ENCODE measurements at regions not wholly inside any gene's neighbourhood (a gene's known extent, or its start where the extent isn't known, plus 50 kb on each side); places are given as distances from the start of the nearest gene placed in this dataset.

GRCh38 chr5:125153231-125153630, 406.8 kb upstream of the ZNF608 start:
- H3K4me1 ChIP-seq (ENCODE audit: insufficient read depth, low read length), result no peaks in the 10 kb centered on the region
- TF ChIP-seq ZNF337 (CRISPR knock-in tag; IDR thresholded peaks at IDR 0.05; ENCODE audit: borderline replicate concordance, low read depth) (no peak), PAWR (CRISPR knock-in tag; IDR thresholded peaks at IDR 0.05; ENCODE audit: borderline replicate concordance) (no peak), ZNF747 (CRISPR knock-in tag; IDR thresholded peaks at IDR 0.05; ENCODE audit: borderline replicate concordance) (no peak), FOXA1 (IDR thresholded peaks at IDR 0.05) (no peak), FOXA1 (CRISPR knock-in tag; IDR thresholded peaks at IDR 0.05) (no peak), ESRRA (CRISPR knock-in tag; IDR thresholded peaks at IDR 0.05; ENCODE audit: low read depth) (no peak), GMEB1 (CRISPR knock-in tag; IDR thresholded peaks at IDR 0.05; ENCODE audit: borderline replicate concordance) (no peak), HOXA7 (CRISPR knock-in tag; IDR thresholded peaks at IDR 0.05) (no peak), NCOA5 (CRISPR knock-in tag; IDR thresholded peaks at IDR 0.05) (no peak), CAMTA2 (CRISPR knock-in tag; IDR thresholded peaks at IDR 0.05; ENCODE audit: borderline replicate concordance) (no peak), ZKSCAN8 (CRISPR knock-in tag; IDR thresholded peaks at IDR 0.05; ENCODE audit: borderline replicate concordance) (no peak)
- no peaks in the 10 kb centered on the region for H3K9me3 ChIP-seq (ENCODE audit: low read length)
- H4K20me1 ChIP-seq (ENCODE audit: insufficient read depth, low read length), result no peaks in the 10 kb centered on the region
- H3K9ac ChIP-seq (ENCODE audit: insufficient read depth, low read depth, low read length), result no peak overlapping the region
- H3K36me3 ChIP-seq (replicated peaks in 1 of 2; ENCODE audit: control insufficient read depth in 1 of 2, insufficient read depth in 2 of 2, low read length in 2 of 2), result no peaks in the 10 kb centered on the region
- POLR2A ChIA-PET, result no interaction called here
- DNase-seq (ENCODE audit: low spot score), result no peak
- no peaks in the 10 kb centered on the region for H3K27me3 ChIP-seq (ENCODE audit: control insufficient read depth in 1 of 2, insufficient read depth in 2 of 2, low read length in 2 of 2)
- FAIRE-seq, result no peak
- CTCF ChIA-PET (ENCODE audit: low intra/inter-chr PET ratio, low total read pairs), result no interaction called here
- no peak overlapping the region for H3K4me2 ChIP-seq (ENCODE audit: low read depth, low read length)
- ATAC-seq, result no peak
- H3K27ac ChIP-seq (ENCODE audit: extremely low read length, insufficient read depth, low read length), result no peak overlapping the region
- WGBS (ENCODE audit: low lambda C conversion rate), result 25% methylated on average over 6 of the region's 6 CpGs
- in situ Hi-C loops (cut with HindIII; ENCODE audit: extremely low pct_ligation_motif_present, low pct_unique_long_range_greater_than_20kb) (no loop called here), intact Hi-C loops (cut with micrococcal nuclease; ENCODE audit: unreplicated experiment) (no loop called here)
- BruUV-seq (replicated peaks), result no TSS peak
- H2AFZ ChIP-seq (ENCODE audit: low read length), result no peak overlapping the region
- no peaks in the 10 kb centered on the region for H3K79me2 ChIP-seq (ENCODE audit: insufficient read depth, low read length)
- H3K4me3 ChIP-seq (replicated peaks in 1 of 3; ENCODE audit: insufficient read depth in 1 of 3, low read depth in 2 of 3, low read length in 3 of 3), result no peak overlapping the region

All from HepG2 (cell line).